ENCODE measurements at regions not wholly inside any gene's neighbourhood (a gene's known extent, or its start where the extent isn't known, plus 50 kb on each side); places are given as distances from the start of the nearest gene placed in this dataset.

DNA sequence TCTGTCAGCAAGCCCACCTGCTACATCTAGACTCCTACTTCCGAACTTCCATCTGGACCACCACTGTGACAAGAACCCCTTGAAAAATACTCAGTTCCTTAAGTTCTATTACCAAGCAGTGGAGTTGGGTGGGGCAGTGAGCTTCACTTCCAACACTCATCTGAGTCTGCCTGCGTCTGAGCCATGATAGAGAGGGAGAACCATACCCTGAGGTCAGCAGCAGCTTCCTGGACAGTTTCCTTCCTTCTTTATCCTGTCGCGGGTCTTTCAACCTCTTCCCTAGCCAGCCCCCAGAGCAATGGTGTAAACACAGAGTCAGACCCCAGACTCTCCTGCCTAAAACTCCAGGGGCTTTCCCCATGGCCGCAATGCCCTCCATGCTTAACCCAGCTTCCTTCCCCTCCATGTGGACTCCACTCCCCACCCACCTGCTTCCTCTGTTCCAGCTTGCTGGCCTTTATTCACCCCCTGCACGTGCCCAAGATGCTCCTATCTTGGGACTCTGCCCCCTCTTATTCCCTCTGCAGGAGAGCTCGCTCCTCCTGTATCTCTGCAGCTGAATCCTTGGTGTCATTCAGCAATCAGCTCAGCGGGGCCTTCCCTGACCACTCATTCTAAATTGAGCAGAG, 211.2 kb downstream of the SHQ1 start:
- H2AFZ ChIP-seq = no peak overlapping the region
- H3K36me3 ChIP-seq (ENCODE audit: insufficient read depth) = no peaks in the 10 kb centered on the region
- Mint-ChIP-seq H3K9me3 (no peaks in the 10 kb centered on the region; the same call in 2 of the 3 replicates), H3K4me1 (no peaks in the 10 kb centered on the region), H3K36me3 (ENCODE audit: low read depth) (no peaks in the 10 kb centered on the region), H3K27me3 (ENCODE audit: insufficient read depth, low read depth, poor library complexity) (no peaks in the 10 kb centered on the region), H3K4me3 (no peak overlapping the region), H3K27ac (no peak overlapping the region)
- H3K79me2 ChIP-seq (replicated peaks; ENCODE audit: insufficient read depth) = no peaks in the 10 kb centered on the region
- DNase-seq (ENCODE audit: low spot score) = no peak
- H3K27me3 ChIP-seq (ENCODE audit: insufficient read depth) = no peaks in the 10 kb centered on the region
- no peak overlapping the region for H3K27ac ChIP-seq (ENCODE audit: low read depth)
- H3K4me1 ChIP-seq (ENCODE audit: insufficient read depth) = no peaks in the 10 kb centered on the region
- no peaks in the 10 kb centered on the region for H3K9me2 ChIP-seq (ENCODE audit: insufficient read depth)
- no peaks in the 10 kb centered on the region for H4K20me1 ChIP-seq (replicated peaks; ENCODE audit: insufficient read depth)
- no peaks in the 10 kb centered on the region for H3F3A ChIP-seq (replicated peaks; ENCODE audit: low read depth)
- no peak overlapping the region for H3K4me2 ChIP-seq
- no peak for ATAC-seq
- TF ChIP-seq ZNF331 (CRISPR knock-in tag; IDR thresholded peaks at IDR 0.05; ENCODE audit: low read depth) (no peak), CREB1 (CRISPR knock-in tag; IDR thresholded peaks at IDR 0.05; ENCODE audit: low read depth) (no peak), ZNF114 (CRISPR knock-in tag; IDR thresholded peaks at IDR 0.05) (no peak), POLR2AphosphoS5 (IDR thresholded peaks at IDR 0.05; ENCODE audit: low read depth) (no peak), NANOG (IDR thresholded peaks at IDR 0.05; ENCODE audit: borderline replicate concordance) (no peak), JUNB (IDR thresholded peaks at IDR 0.05; ENCODE audit: unreplicated experiment) (no peak)
- TF ChIP-seq, protein P1, sequence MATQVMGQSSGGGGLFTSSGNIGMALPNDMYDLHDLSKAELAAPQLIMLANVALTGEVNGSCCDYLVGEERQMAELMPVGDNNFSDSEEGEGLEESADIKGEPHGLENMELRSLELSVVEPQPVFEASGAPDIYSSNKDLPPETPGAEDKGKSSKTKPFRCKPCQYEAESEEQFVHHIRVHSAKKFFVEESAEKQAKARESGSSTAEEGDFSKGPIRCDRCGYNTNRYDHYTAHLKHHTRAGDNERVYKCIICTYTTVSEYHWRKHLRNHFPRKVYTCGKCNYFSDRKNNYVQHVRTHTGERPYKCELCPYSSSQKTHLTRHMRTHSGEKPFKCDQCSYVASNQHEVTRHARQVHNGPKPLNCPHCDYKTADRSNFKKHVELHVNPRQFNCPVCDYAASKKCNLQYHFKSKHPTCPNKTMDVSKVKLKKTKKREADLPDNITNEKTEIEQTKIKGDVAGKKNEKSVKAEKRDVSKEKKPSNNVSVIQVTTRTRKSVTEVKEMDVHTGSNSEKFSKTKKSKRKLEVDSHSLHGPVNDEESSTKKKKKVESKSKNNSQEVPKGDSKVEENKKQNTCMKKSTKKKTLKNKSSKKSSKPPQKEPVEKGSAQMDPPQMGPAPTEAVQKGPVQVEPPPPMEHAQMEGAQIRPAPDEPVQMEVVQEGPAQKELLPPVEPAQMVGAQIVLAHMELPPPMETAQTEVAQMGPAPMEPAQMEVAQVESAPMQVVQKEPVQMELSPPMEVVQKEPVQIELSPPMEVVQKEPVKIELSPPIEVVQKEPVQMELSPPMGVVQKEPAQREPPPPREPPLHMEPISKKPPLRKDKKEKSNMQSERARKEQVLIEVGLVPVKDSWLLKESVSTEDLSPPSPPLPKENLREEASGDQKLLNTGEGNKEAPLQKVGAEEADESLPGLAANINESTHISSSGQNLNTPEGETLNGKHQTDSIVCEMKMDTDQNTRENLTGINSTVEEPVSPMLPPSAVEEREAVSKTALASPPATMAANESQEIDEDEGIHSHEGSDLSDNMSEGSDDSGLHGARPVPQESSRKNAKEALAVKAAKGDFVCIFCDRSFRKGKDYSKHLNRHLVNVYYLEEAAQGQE (IDR thresholded peaks at IDR 0.05; ENCODE audit: unreplicated experiment) = no peak
- H3K4me3 ChIP-seq = no peak overlapping the region

- H3K4me1 Mint-ChIP-seq = no peaks in the 10 kb centered on the region
- Histone ChIP-seq H3F3A (replicated peaks; ENCODE audit: low read depth) (no peaks in the 10 kb centered on the region), H3K79me2 (replicated peaks; ENCODE audit: insufficient read depth) (no peaks in the 10 kb centered on the region), H3K4me1 (ENCODE audit: insufficient read depth) (no peaks in the 10 kb centered on the region), H3K4me3 (no peak overlapping the region), H3K36me3 (ENCODE audit: insufficient read depth) (no peaks in the 10 kb centered on the region), H3K27ac (ENCODE audit: low read depth) (no peak overlapping the region), H2AFZ (no peak overlapping the region), H4K20me1 (replicated peaks; ENCODE audit: insufficient read depth) (no peaks in the 10 kb centered on the region), H3K27me3 (ENCODE audit: insufficient read depth) (no peaks in the 10 kb centered on the region), H3K4me2 (no peak overlapping the region), H3K9me2 (ENCODE audit: insufficient read depth) (no peaks in the 10 kb centered on the region)
- H3K36me3 Mint-ChIP-seq (ENCODE audit: low read depth) = no peaks in the 10 kb centered on the region
- ATAC-seq (no peak), DNase-seq (ENCODE audit: low spot score) (no peak)
- H3K27me3 Mint-ChIP-seq (ENCODE audit: insufficient read depth, low read depth, poor library complexity) = no peaks in the 10 kb centered on the region
- no peak overlapping the region for H3K27ac Mint-ChIP-seq
- H3K9me3 Mint-ChIP-seq = no peaks in the 10 kb centered on the region; the same call in 2 of the 3 replicates
- H3K4me3 Mint-ChIP-seq = no peak overlapping the region
- no peak for TF ChIP-seq EZH2phosphoT487 (IDR thresholded peaks at IDR 0.05; ENCODE audit: unreplicated experiment)
- TF ChIP-seq, protein P1 (IDR thresholded peaks at IDR 0.05; ENCODE audit: unreplicated experiment) = no peak
- TF ChIP-seq NANOG (IDR thresholded peaks at IDR 0.05; ENCODE audit: borderline replicate concordance) = no peak
Observed at GRCh38 chr3:72635551-72635950, 212.7 kb downstream of the SHQ1 start.
